GM12878 (cell line): ENCODE measurements at regions not wholly inside any gene's neighbourhood (a gene's known extent, or its start where the extent isn't known, plus 50 kb on each side); places are given as distances from the start of the nearest gene placed in this dataset.

Experiments used
- CEBPB ChIP-seq, 2 experiments: fragments of 150-350 bp in 1 of 2; IDR thresholded peaks; 2 replicates each; pipeline ENCODE4 v1.6.1; 2012 to 2014; ENCODE audit warnings: low read depth in 2 of 2, low read length in 2 of 2, borderline replicate concordance in 1 of 2, inconsistent platforms in 1 of 2
- NFIC ChIP-seq: IDR thresholded peaks from 2 replicates; pipeline ENCODE4 v1.6.1; 2012; ENCODE audit warnings: low read depth, mild to moderate bottlenecking, inconsistent platforms, low read length, moderate library complexity
- NFXL1 ChIP-seq: fragments of 450-650 bp; IDR thresholded peaks from 2 replicates; pipeline ENCODE4 v1.6.1; 2017; ENCODE audit warnings: antibody characterized with exemption, mild to moderate bottlenecking, borderline replicate concordance
- PBX3 ChIP-seq: IDR thresholded peaks from 2 replicates; pipeline ENCODE4 v1.6.1; 2011; ENCODE audit warnings: mild to moderate bottlenecking, low read depth, low read length, moderate library complexity; ENCODE audit not compliant: insufficient replicate concordance
- POLR2A ChIP-seq: IDR thresholded peaks from 2 replicates; pipeline ENCODE4 v1.6.1; 2011; ENCODE audit warnings: low read depth, mild to moderate bottlenecking, low read length
- POU2F2 ChIP-seq: IDR thresholded peaks from 3 replicates; pipeline ENCODE4 v1.6.1; 2011; ENCODE audit warnings: low read depth, mild to moderate bottlenecking, low read length, borderline replicate concordance
- RAD21 ChIP-seq: IDR thresholded peaks from 2 replicates; pipeline ENCODE4 v1.6.1; 2011; ENCODE audit warnings: mild to moderate bottlenecking, low read depth, low read length, moderate library complexity; ENCODE audit not compliant: insufficient read depth
- SIN3A ChIP-seq: IDR thresholded peaks from 2 replicates; pipeline ENCODE4 v1.6.1; 2012; ENCODE audit warnings: low read depth, low read length, improper control_type of control experiment
- YY1 ChIP-seq: IDR thresholded peaks from 2 replicates; pipeline ENCODE4 v1.6.1; 2011; ENCODE audit warnings: low read depth, mild to moderate bottlenecking, low read length
- TF ChIP-seq, protein P1 (sequence below), 3 experiments: IDR thresholded peaks in 2 of 3; conservative IDR thresholded peaks in 1 of 3; 2 replicates each; pipeline ENCODE4 v1.5.1; 2011; ENCODE audit warnings: low read depth in 3 of 3, low read length in 3 of 3, mild to moderate bottlenecking in 3 of 3, control low read depth in 2 of 3, moderate library complexity in 2 of 3, inconsistent platforms in 1 of 3, mixed read lengths in 1 of 3; ENCODE audit not compliant: control insufficient read depth in 2 of 3, insufficient read depth in 1 of 3; ENCODE audit errors: extremely low read depth in 1 of 3

GRCh38 chr1:234997896-234998741 lies 130.5 kb downstream of the TOMM20 start:
- TF ChIP-seq CEBPB (IDR thresholded peaks at IDR 0.05; ENCODE audit: borderline replicate concordance in 1 of 2, low read depth in 2 of 2, low read length in 2 of 2) (no peak), POLR2A (no peak), NFXL1 (no peak), POU2F2 (no peak), NFIC (no peak), RAD21 (no peak), PBX3 (no peak), SIN3A (no peak), YY1 (no peak)
- TF ChIP-seq, protein P1, sequence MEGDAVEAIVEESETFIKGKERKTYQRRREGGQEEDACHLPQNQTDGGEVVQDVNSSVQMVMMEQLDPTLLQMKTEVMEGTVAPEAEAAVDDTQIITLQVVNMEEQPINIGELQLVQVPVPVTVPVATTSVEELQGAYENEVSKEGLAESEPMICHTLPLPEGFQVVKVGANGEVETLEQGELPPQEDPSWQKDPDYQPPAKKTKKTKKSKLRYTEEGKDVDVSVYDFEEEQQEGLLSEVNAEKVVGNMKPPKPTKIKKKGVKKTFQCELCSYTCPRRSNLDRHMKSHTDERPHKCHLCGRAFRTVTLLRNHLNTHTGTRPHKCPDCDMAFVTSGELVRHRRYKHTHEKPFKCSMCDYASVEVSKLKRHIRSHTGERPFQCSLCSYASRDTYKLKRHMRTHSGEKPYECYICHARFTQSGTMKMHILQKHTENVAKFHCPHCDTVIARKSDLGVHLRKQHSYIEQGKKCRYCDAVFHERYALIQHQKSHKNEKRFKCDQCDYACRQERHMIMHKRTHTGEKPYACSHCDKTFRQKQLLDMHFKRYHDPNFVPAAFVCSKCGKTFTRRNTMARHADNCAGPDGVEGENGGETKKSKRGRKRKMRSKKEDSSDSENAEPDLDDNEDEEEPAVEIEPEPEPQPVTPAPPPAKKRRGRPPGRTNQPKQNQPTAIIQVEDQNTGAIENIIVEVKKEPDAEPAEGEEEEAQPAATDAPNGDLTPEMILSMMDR (IDR thresholded peaks at IDR 0.05 in 2 of 3, conservative IDR thresholded peaks at IDR 0.05 in 1 of 3; ENCODE audit: control insufficient read depth in 2 of 3, extremely low read depth in 1 of 3, insufficient read depth in 1 of 3, low read depth in 3 of 3, low read length in 3 of 3): no peak
